Smooth muscle cell (in vitro differentiated cells): ENCODE measurements at regions not wholly inside any gene's neighbourhood (a gene's known extent, or its start where the extent isn't known, plus 50 kb on each side); places are given as distances from the start of the nearest gene placed in this dataset.

Experiments
- DNase-seq: peaks from one replicate; lab custom pipeline; 2025; ENCODE audit not compliant: unreplicated experiment; lab: John Stamatoyannopoulos, UW
- H2AFZ ChIP-seq: fragments of 200-600 bp; sonication (generic); 2 replicates; pipeline ENCODE4 v1.6.0; 2016; ENCODE audit warnings: antibody characterized with exemption, low read depth, mild to moderate bottlenecking
- H3F3A ChIP-seq: fragments of 200-600 bp; sonication (generic); 2 replicates; pipeline ENCODE4 v1.6.0; 2017; ENCODE audit warnings: antibody characterized with exemption, low read depth
- H3K27ac ChIP-seq: fragments of 200-600 bp; sonication (generic); 2 replicates; pipeline ENCODE4 v1.5.1; 2016; ENCODE audit warnings: low read depth, mild to moderate bottlenecking
- H3K27me3 ChIP-seq: fragments of 200-600 bp; sonication (generic); 2 replicates; pipeline ENCODE4 v1.6.1; 2016; ENCODE audit warnings: low read depth, mild to moderate bottlenecking
- H3K36me3 ChIP-seq: fragments of 200-600 bp; sonication (generic); 2 replicates; pipeline ENCODE4 v1.5.1; 2016; ENCODE audit warnings: low read depth
- H3K4me1 ChIP-seq: fragments of 200-600 bp; sonication (generic); 2 replicates; pipeline ENCODE4 v1.5.1; 2016; ENCODE audit warnings: low read depth
- H3K4me2 ChIP-seq: fragments of 200-600 bp; sonication (generic); 2 replicates; pipeline ENCODE4 v1.6.0; 2016; ENCODE audit warnings: mild to moderate bottlenecking
- H3K4me3 ChIP-seq: fragments of 200-600 bp; sonication (generic); 2 replicates; pipeline ENCODE4 v1.5.1; 2016; ENCODE audit warnings: mild to moderate bottlenecking
- H3K79me2 ChIP-seq: fragments of 200-600 bp; sonication (generic); 2 replicates; pipeline ENCODE4 v1.6.0; 2016; ENCODE audit warnings: low read depth, mild to moderate bottlenecking
- H3K9ac ChIP-seq: fragments of 200-600 bp; sonication (generic); 2 replicates; pipeline ENCODE4 v1.6.0; 2016; ENCODE audit warnings: low read depth
- H3K9me3 ChIP-seq: fragments of 200-600 bp; sonication (generic); replicated peaks from 2 replicates; pipeline ENCODE4 v1.5.1; 2016; ENCODE audit warnings: low read depth
- H4K20me1 ChIP-seq: fragments of 200-600 bp; sonication (generic); 2 replicates; pipeline ENCODE4 v1.6.0; 2016; ENCODE audit warnings: low read depth
- CTCF ChIP-seq: fragments of 200-600 bp; sonication (generic); IDR thresholded peaks from 2 replicates; pipeline ENCODE4 v1.5.1; 2017; ENCODE audit warnings: borderline replicate concordance, mild to moderate bottlenecking, antibody characterized with exemption; ENCODE audit not compliant: insufficient read depth, poor library complexity, severe bottlenecking
- WGBS: methylation state at CpG from one replicate; pipeline ENCODE4 v1.1.7; 2016; ENCODE audit warnings: low lambda C conversion rate; 5-methylcytosine and 5-hydroxymethylcytosine counted together

GRCh38 chr1:5564578-5565257 lies 427.5 kb downstream of the NPHP4 start:
- no peaks in the 10 kb centered on the region for H3K36me3 ChIP-seq
- H3K4me1 ChIP-seq, result no peaks in the 10 kb centered on the region
- 79% methylated on average over 9 of the region's 10 CpGs for WGBS
- H3K4me2 ChIP-seq, result no peak overlapping the region
- no peak overlapping the region for H3K9ac ChIP-seq
- DNase-seq, result no peak
- H3K79me2 ChIP-seq, result no peaks in the 10 kb centered on the region
- H3K9me3 ChIP-seq, result no peaks in the 10 kb centered on the region
- H3F3A ChIP-seq, result no peaks in the 10 kb centered on the region
- no peak overlapping the region for H3K27ac ChIP-seq
- H4K20me1 ChIP-seq, result no peaks in the 10 kb centered on the region
- no peak overlapping the region for H3K4me3 ChIP-seq
- no peak for TF ChIP-seq CTCF
- no peak overlapping the region for H2AFZ ChIP-seq
- H3K27me3 ChIP-seq, result no peaks in the 10 kb centered on the region

- no peak for DNase-seq
- Histone ChIP-seq H3K4me3 (no peak overlapping the region), H4K20me1 (no peaks in the 10 kb centered on the region), H3K27ac (no peak overlapping the region), H3F3A (no peaks in the 10 kb centered on the region), H3K9me3 (no peaks in the 10 kb centered on the region), H2AFZ (no peak overlapping the region), H3K4me2 (no peak overlapping the region), H3K9ac (no peak overlapping the region), H3K79me2 (no peaks in the 10 kb centered on the region), H3K4me1 (no peaks in the 10 kb centered on the region), H3K36me3 (no peaks in the 10 kb centered on the region), H3K27me3 (no peaks in the 10 kb centered on the region)
- no peak for TF ChIP-seq CTCF
- WGBS, result 90% methylated on average over 14 of the region's 14 CpGs
Measured at GRCh38 chr1:5563861-5564577, 428.2 kb downstream of the NPHP4 start.

DNA sequence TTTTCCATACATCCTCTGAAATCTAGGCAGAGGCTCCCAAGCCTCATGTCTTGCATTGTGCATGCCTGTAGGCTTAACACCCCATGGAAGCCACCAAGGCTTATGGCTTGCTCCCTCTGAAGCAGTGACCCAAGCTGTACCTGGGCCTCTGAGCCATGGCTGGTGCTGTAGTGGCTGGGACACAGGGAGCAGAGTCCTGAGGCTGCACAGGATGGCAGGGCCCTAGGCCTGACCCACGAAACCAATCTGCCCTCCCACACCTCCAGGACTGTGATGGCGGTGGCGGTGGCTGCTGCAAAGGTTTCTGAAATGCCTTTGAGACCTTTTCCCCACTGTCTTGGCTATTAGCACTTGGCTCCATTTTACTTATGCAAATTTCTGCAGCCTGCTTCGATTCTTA lies 429.5 kb downstream of the NPHP4 start:
- 89% methylated on average over 4 of the region's 4 CpGs for WGBS
- Histone ChIP-seq H3K4me3 (no peak overlapping the region), H3K4me2 (no peak overlapping the region), H4K20me1 (no peaks in the 10 kb centered on the region), H3K9ac (no peak overlapping the region), H3K27me3 (no peaks in the 10 kb centered on the region), H3K4me1 (no peaks in the 10 kb centered on the region), H3F3A (no peaks in the 10 kb centered on the region), H2AFZ (no peak overlapping the region), H3K79me2 (no peaks in the 10 kb centered on the region), H3K9me3 (no peaks in the 10 kb centered on the region), H3K36me3 (no peaks in the 10 kb centered on the region), H3K27ac (no peak overlapping the region)
- no peak for TF ChIP-seq CTCF
- no peak for DNase-seq

GRCh38 chr1:5562331-5562730 lies 429.9 kb downstream of the NPHP4 start:
- no peaks in the 10 kb centered on the region for H3K4me1 ChIP-seq
- no peaks in the 10 kb centered on the region for H3K79me2 ChIP-seq
- H4K20me1 ChIP-seq, result no peaks in the 10 kb centered on the region
- TF ChIP-seq CTCF, result no peak
- H2AFZ ChIP-seq, result no peak overlapping the region
- H3K27ac ChIP-seq, result no peak overlapping the region
- no peak overlapping the region for H3K4me2 ChIP-seq
- H3F3A ChIP-seq, result no peaks in the 10 kb centered on the region
- H3K27me3 ChIP-seq, result no peaks in the 10 kb centered on the region
- no peak overlapping the region for H3K9ac ChIP-seq
- H3K36me3 ChIP-seq, result no peaks in the 10 kb centered on the region
- 90% methylated on average over 3 of the region's 3 CpGs for WGBS
- H3K4me3 ChIP-seq, result no peak overlapping the region
- H3K9me3 ChIP-seq, result no peaks in the 10 kb centered on the region
- DNase-seq, result no peak
